ENCODE measurements at regions not wholly inside any gene's neighbourhood (a gene's known extent, or its start where the extent isn't known, plus 50 kb on each side); places are given as distances from the start of the nearest gene placed in this dataset.

- no peak for TF ChIP-seq CTBP2 (IDR thresholded peaks at IDR 0.05; ENCODE audit: borderline replicate concordance, insufficient read depth, insufficient read length, low read length)
- no peak for TF ChIP-seq E2F6 (IDR thresholded peaks at IDR 0.05)
- TF ChIP-seq NANOG (IDR thresholded peaks at IDR 0.05; ENCODE audit: insufficient read depth, low read depth, low read length, poor library complexity, severe bottlenecking): no peak
- TF ChIP-seq SAP30 (IDR thresholded peaks at IDR 0.05; ENCODE audit: insufficient read depth, insufficient replicate concordance, low read length): no peak
- no peak for TF ChIP-seq TEAD4 (IDR thresholded peaks at IDR 0.05; ENCODE audit: low read depth, low read length)
- no peak for TF ChIP-seq PHF8 (conservative IDR thresholded peaks at IDR 0.05; ENCODE audit: low read depth, low read length)
- no peak for TF ChIP-seq JUN (IDR thresholded peaks at IDR 0.05; ENCODE audit: low read depth, low read length)
- no peak for TF ChIP-seq NRF1 (IDR thresholded peaks at IDR 0.05; ENCODE audit: low read depth, low read length)
- TF ChIP-seq POLR2A (IDR thresholded peaks at IDR 0.05; ENCODE audit: control extremely low read depth in 1 of 2, low read depth in 2 of 2, low read length in 2 of 2): no peak
- TF ChIP-seq BCL11A (IDR thresholded peaks at IDR 0.05; ENCODE audit: low read depth in 2 of 2, low read length in 2 of 2): no peak
- no peak for TF ChIP-seq SP1 (IDR thresholded peaks at IDR 0.05; ENCODE audit: low read depth, low read length)
- no peak for TF ChIP-seq RXRA (IDR thresholded peaks at IDR 0.05; ENCODE audit: insufficient read depth, low read depth, low read length)
Measured at GRCh38 chr1:232476538-232476950, 153.4 kb downstream of the SIPA1L2 start.

More at GRCh38 chr1:232476538-232476950, 153.4 kb downstream of the SIPA1L2 start:
- Histone ChIP-seq H3K4me3 (ENCODE audit: extremely low read depth in 1 of 4, insufficient read depth in 2 of 4, low read depth in 3 of 4, low read length in 4 of 4) (no peak overlapping the region), H4K8ac (ENCODE audit: extremely low read depth, insufficient read depth, low read length) (no peak overlapping the region), H4K91ac (replicated peaks; ENCODE audit: insufficient read length, low read length) (no peak overlapping the region), H2BK20ac (ENCODE audit: low read length) (no peak overlapping the region), H3K9ac (replicated peaks in 1 of 4; ENCODE audit: extremely low read depth in 1 of 4, low read depth in 3 of 4, low read length in 3 of 4) (no peak overlapping the region), H3K4me2 (ENCODE audit: insufficient read depth in 1 of 2, low read depth in 2 of 2, low read length in 2 of 2) (no peak overlapping the region), H3K23me2 (ENCODE audit: low read depth, low read length) (no peaks in the 10 kb centered on the region), H3K36me3 (ENCODE audit: control insufficient read depth in 2 of 4, insufficient read depth in 4 of 4, low read length in 3 of 4) (no peaks in the 10 kb centered on the region), H4K20me1 (replicated peaks in 1 of 2; ENCODE audit: control insufficient read depth in 1 of 2, insufficient read depth in 2 of 2, low read length in 2 of 2) (no peaks in the 10 kb centered on the region), H2BK5ac (ENCODE audit: low read depth, low read length) (no peak overlapping the region), H3K9me3 (ENCODE audit: insufficient read depth in 2 of 2, low read depth in 1 of 2, low read length in 1 of 2) (no peaks in the 10 kb centered on the region), H3K4me1 (replicated peaks in 1 of 4; ENCODE audit: control insufficient read depth in 3 of 4, insufficient read depth in 4 of 4, low read length in 3 of 4) (peaks cover 0 to 21% (median 5%) of the 10 kb centered on the region in 4 experiments; a peak in 5 of 7 replicates), H2BK12ac (ENCODE audit: low read depth, low read length) (no peak overlapping the region), H3K23ac (ENCODE audit: insufficient read length) (no peak overlapping the region), H2BK15ac (ENCODE audit: low read length) (no peak overlapping the region), H3K27ac (ENCODE audit: low read depth, low read length) (no peak overlapping the region), H3K18ac (ENCODE audit: extremely low read depth, low read length) (no peak overlapping the region), H3K4ac (replicated peaks; ENCODE audit: insufficient read length, low read depth, low read length) (no peak overlapping the region), H3K27me3 (replicated peaks in 1 of 4; ENCODE audit: control insufficient read depth in 3 of 4, extremely low read depth in 1 of 4, insufficient read depth in 3 of 4, low read length in 3 of 4) (no peaks in the 10 kb centered on the region), H2AK5ac (ENCODE audit: low read depth, low read length) (no peak overlapping the region), H3K79me2 (ENCODE audit: control insufficient read depth in 1 of 2, insufficient read depth in 2 of 2, low read length in 2 of 2) (no peaks in the 10 kb centered on the region), H3K79me1 (ENCODE audit: low read depth, low read length) (no peaks in the 10 kb centered on the region), H4K5ac (ENCODE audit: insufficient read length, low read depth, low read length) (no peak overlapping the region), H3K14ac (ENCODE audit: insufficient read length) (no peak overlapping the region), H2BK120ac (replicated peaks; ENCODE audit: low read depth, low read length) (no peak overlapping the region), H2AFZ (ENCODE audit: low read length) (no peak overlapping the region), H3K56ac (replicated peaks; ENCODE audit: insufficient read length, low read depth, low read length) (no peak overlapping the region)
- ChIA-PET POLR2A (ENCODE audit: partially characterized antibody) (no interaction called here), CTCF (ENCODE audit: partially characterized antibody) (interaction anchor here (0.6 to 1.3 kb wide), 4 partner anchors 9 to 399 kb away, joined by 3 to 5 read pairs (median 4); no protein-coding TSS in a partner anchor)
- 89% methylated on average over 2 of the region's 2 CpGs; no CpG with 5 or more reads in 1 of the 2 experiments for WGBS, 2 experiments (ENCODE audit: extremely low coverage in 1 of 2, insufficient coverage in 1 of 2, insufficient read length in 1 of 2, insufficient replicate concordance in 2 of 2, low coverage in 1 of 2, low lambda C conversion rate in 2 of 2, missing lambda C conversion rate in 1 of 2)
- FAIRE-seq (no peak), DNase-seq (ENCODE audit: low read depth in 1 of 2, low spot score in 2 of 2) (no peak)

All from H1 (cell line).